ENCODE measurements at regions not wholly inside any gene's neighbourhood (a gene's known extent, or its start where the extent isn't known, plus 50 kb on each side); places are given as distances from the start of the nearest gene placed in this dataset.

DNA sequence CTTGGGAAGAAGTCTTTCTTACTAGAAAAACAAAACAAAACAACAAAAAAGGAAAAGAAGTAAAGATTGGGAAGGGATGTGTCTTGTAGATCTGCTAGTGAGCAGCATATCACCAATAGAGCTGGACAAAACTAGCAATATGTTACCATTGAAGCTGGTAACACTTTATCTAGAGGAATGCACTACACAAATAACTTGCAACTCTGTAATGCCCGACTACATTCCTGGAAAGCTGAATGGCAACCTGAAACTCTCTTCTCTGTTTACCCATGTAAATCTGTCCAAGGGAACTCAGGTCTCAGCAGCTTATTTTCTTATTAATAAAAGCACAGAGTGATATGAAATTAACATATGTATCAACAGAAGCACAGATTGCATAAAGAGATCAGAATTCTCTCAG is 624.4 kb downstream of the KCNH5 start:
- H3K36me3 ChIP-seq (ENCODE audit: low read length), result no peaks in the 10 kb centered on the region
- no peak overlapping the region for H3K4me2 ChIP-seq (ENCODE audit: low read depth, low read length, poor library complexity, severe bottlenecking)
- no peaks in the 10 kb centered on the region for H3K79me2 ChIP-seq (ENCODE audit: insufficient read depth, low read length)
- no peaks in the 10 kb centered on the region for H4K20me1 ChIP-seq (ENCODE audit: low read depth, low read length)
- H3K4me3 ChIP-seq (ENCODE audit: insufficient read depth, low read length, poor library complexity, severe bottlenecking), result no peak overlapping the region
- TF ChIP-seq, protein P1, sequence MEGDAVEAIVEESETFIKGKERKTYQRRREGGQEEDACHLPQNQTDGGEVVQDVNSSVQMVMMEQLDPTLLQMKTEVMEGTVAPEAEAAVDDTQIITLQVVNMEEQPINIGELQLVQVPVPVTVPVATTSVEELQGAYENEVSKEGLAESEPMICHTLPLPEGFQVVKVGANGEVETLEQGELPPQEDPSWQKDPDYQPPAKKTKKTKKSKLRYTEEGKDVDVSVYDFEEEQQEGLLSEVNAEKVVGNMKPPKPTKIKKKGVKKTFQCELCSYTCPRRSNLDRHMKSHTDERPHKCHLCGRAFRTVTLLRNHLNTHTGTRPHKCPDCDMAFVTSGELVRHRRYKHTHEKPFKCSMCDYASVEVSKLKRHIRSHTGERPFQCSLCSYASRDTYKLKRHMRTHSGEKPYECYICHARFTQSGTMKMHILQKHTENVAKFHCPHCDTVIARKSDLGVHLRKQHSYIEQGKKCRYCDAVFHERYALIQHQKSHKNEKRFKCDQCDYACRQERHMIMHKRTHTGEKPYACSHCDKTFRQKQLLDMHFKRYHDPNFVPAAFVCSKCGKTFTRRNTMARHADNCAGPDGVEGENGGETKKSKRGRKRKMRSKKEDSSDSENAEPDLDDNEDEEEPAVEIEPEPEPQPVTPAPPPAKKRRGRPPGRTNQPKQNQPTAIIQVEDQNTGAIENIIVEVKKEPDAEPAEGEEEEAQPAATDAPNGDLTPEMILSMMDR (IDR thresholded peaks at IDR 0.05; ENCODE audit: insufficient read depth, low read length, poor library complexity, severe bottlenecking), result no peak
- TF ChIP-seq EZH2phosphoT487 (conservative IDR thresholded peaks at IDR 0.05; ENCODE audit: low read length), result no peak
- H3K9me2 ChIP-seq (replicated peaks; ENCODE audit: insufficient read depth, low read length), result 0 out of 2 replicates have a peak, but pooled peaks cover 4% of the 10 kb centered on the region
- no peak overlapping the region for H3K27ac ChIP-seq (ENCODE audit: low read depth, low read length)
- H3K27me3 ChIP-seq (ENCODE audit: low read length), result no peaks in the 10 kb centered on the region
- H3F3A ChIP-seq (ENCODE audit: insufficient read depth), result no peaks in the 10 kb centered on the region
- H3K9me3 ChIP-seq (ENCODE audit: insufficient read depth, low read length), result no peaks in the 10 kb centered on the region
- H2AFZ ChIP-seq (ENCODE audit: low read depth, low read length, severe bottlenecking), result no peak overlapping the region
- H3K9ac ChIP-seq (ENCODE audit: low read length), result no peak overlapping the region

DNA sequence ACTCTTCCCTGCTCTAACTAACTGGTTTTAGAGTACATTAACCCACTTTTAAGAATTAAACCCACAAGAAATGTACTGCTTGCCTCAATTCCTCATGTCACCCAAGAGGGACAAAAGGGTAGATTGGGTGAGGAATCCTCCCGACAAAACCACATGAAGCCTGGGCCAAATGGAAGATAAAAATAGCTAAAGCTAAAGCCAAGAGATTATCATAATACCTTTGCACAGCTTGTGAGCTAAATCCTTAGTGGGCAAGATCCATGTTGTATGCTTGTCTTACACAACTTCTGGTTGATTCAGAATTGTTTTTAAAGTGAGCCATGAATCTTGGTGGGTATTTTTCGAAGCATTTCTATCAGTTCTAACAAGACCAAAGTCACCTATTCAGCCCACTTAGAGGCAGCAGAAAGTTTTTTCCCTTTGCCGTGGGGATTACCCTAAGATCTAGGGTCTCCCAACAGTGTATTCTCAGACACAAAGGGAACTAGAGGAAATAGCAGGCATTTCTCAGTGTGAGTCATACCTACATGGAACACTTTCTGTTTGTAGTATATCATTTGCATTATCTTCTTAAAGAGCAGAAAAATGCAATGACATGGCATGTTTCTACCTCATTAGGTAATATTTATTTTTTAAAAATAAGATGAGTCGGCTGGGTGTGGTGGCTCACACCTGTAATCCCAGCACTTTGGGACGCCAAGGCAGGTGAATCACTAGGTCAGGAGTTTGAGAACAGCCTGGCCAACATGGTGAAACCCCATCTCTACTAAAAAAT is 616.6 kb downstream of the KCNH5 start:
- Histone ChIP-seq H3K9me3 (ENCODE audit: insufficient read depth, low read length) (peaks cover 8% of the 10 kb centered on the region; the same call in 1 of the 2 replicates), H3F3A (ENCODE audit: insufficient read depth) (no peaks in the 10 kb centered on the region), H3K4me3 (ENCODE audit: insufficient read depth, low read length, poor library complexity, severe bottlenecking) (no peak overlapping the region), H3K27ac (ENCODE audit: low read depth, low read length) (no peak overlapping the region), H3K9ac (ENCODE audit: low read length) (no peak overlapping the region), H3K4me2 (ENCODE audit: low read depth, low read length, poor library complexity, severe bottlenecking) (no peak overlapping the region), H3K36me3 (ENCODE audit: low read length) (no peaks in the 10 kb centered on the region), H3K27me3 (ENCODE audit: low read length) (no peaks in the 10 kb centered on the region), H4K20me1 (ENCODE audit: low read depth, low read length) (no peaks in the 10 kb centered on the region), H2AFZ (ENCODE audit: low read depth, low read length, severe bottlenecking) (no peak overlapping the region), H3K9me2 (replicated peaks; ENCODE audit: insufficient read depth, low read length) (no peaks in the 10 kb centered on the region), H3K79me2 (ENCODE audit: insufficient read depth, low read length) (no peaks in the 10 kb centered on the region)
- TF ChIP-seq, protein P1 (IDR thresholded peaks at IDR 0.05; ENCODE audit: insufficient read depth, low read length, poor library complexity, severe bottlenecking), result no peak
- TF ChIP-seq EZH2phosphoT487 (conservative IDR thresholded peaks at IDR 0.05; ENCODE audit: low read length), result no peak

DNA sequence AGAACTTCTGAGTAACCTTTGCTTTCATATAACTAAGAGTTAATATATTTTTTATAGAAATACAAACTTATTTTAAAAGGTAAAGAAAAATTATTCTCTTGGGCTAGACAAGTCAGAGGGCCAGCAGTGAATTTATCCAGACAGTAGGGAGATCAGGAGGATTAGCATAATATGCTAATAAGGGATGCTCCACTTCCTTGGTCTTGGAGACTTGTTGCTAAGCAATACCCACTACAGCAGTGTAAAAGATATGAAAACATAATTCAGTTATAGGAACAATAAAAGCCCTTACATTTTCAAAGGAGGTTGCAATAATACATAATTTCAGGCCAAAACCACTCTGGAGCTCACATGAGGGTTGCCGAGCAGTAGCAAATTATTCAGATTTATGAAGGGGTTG is 615.6 kb downstream of the KCNH5 start:
- Histone ChIP-seq H3K4me3 (ENCODE audit: insufficient read depth, low read length, poor library complexity, severe bottlenecking) (no peak overlapping the region), H2AFZ (ENCODE audit: low read depth, low read length, severe bottlenecking) (no peak overlapping the region), H3K4me2 (ENCODE audit: low read depth, low read length, poor library complexity, severe bottlenecking) (no peak overlapping the region), H3K27me3 (ENCODE audit: low read length) (no peaks in the 10 kb centered on the region), H3F3A (ENCODE audit: insufficient read depth) (no peaks in the 10 kb centered on the region), H3K27ac (ENCODE audit: low read depth, low read length) (no peak overlapping the region), H3K36me3 (ENCODE audit: low read length) (no peaks in the 10 kb centered on the region), H3K9ac (ENCODE audit: low read length) (no peak overlapping the region), H3K9me2 (replicated peaks; ENCODE audit: insufficient read depth, low read length) (no peaks in the 10 kb centered on the region), H3K9me3 (ENCODE audit: insufficient read depth, low read length) (peaks cover 8% of the 10 kb centered on the region; the same call in 1 of the 2 replicates), H3K79me2 (ENCODE audit: insufficient read depth, low read length) (no peaks in the 10 kb centered on the region), H4K20me1 (ENCODE audit: low read depth, low read length) (no peaks in the 10 kb centered on the region)
- no peak for TF ChIP-seq EZH2phosphoT487 (conservative IDR thresholded peaks at IDR 0.05; ENCODE audit: low read length)
- TF ChIP-seq, protein P1 (IDR thresholded peaks at IDR 0.05; ENCODE audit: insufficient read depth, low read length, poor library complexity, severe bottlenecking), result no peak

Data from SU-DHL-6 (cell line).